Activated CD8-positive, alpha-beta T cell treated with anti-CD3 and anti-CD28 coated beads for 36 hours (primary cell): ENCODE measurements at regions not wholly inside any gene's neighbourhood (a gene's known extent, or its start where the extent isn't known, plus 50 kb on each side); places are given as distances from the start of the nearest gene placed in this dataset.
"Not testable (repeated sequence)": the region's sequence is repeated elsewhere in the genome, so short reads cannot be mapped to it uniquely, and the experiment has no call there.

Experiments
- ATAC-seq: fragments of 200-7000 bp; cut with Tn5 transposase; one replicate; pipeline ENCODE4 v1.10.0; 2021; ENCODE audit warnings: mild to moderate bottlenecking, moderate library complexity
- CTCF ChIA-PET: fragments of 350-600 bp; sonication (Branson Sonifier 250); formaldehyde crosslinking; loops from one replicate; lab custom pipeline; 2021; ENCODE audit warnings: antibody characterized with exemption; lab: Charles Lee
- POLR2A ChIA-PET: fragments of 350-600 bp; sonication (Branson Sonifier 250); formaldehyde crosslinking; loops from one replicate; lab custom pipeline; 2021; ENCODE audit warnings: antibody characterized with exemption; lab: Charles Lee
- DNase-seq: peaks from one replicate; pipeline ENCODE4 v3.0.0-alpha.2; 2020
- H3K27ac Mint-ChIP-seq: one replicate; pipeline ENCODE4 v1.8.0; 2021; ENCODE audit warnings: mild to moderate bottlenecking, mixed read lengths
- H3K27me3 Mint-ChIP-seq: one replicate; pipeline ENCODE4 v1.8.0; 2021; ENCODE audit warnings: mixed read lengths
- H3K36me3 Mint-ChIP-seq: one replicate; pipeline ENCODE4 v1.8.0; 2021; ENCODE audit warnings: low read depth, mixed read lengths
- H3K4me1 Mint-ChIP-seq: one replicate; pipeline ENCODE4 v1.8.0; 2021; ENCODE audit warnings: low read depth, mixed read lengths
- H3K4me3 Mint-ChIP-seq: one replicate; pipeline ENCODE4 v1.8.0; 2021; ENCODE audit warnings: mild to moderate bottlenecking, moderate library complexity, mixed read lengths
- H3K9me3 Mint-ChIP-seq: one replicate; pipeline ENCODE4 v1.8.0; 2021; ENCODE audit warnings: mixed read lengths
- CTCF ChIP-seq: fragments of 200-600 bp; IDR thresholded peaks from one replicate; pipeline ENCODE4 v1.8.0; 2022; ENCODE audit warnings: antibody characterized with exemption, mild to moderate bottlenecking
- intact Hi-C: fragments of 100-400 bp; cut with micrococcal nuclease; formaldehyde crosslinking; loops from one replicate; pipeline ENCODE4 v1.10.0; 2022

- intact Hi-C loops = no loop called here
- H3K4me3 Mint-ChIP-seq = no peak overlapping the region
- DNase-seq (no peak), ATAC-seq (no peak)
- no peaks in the 10 kb centered on the region for H3K36me3 Mint-ChIP-seq
- H3K27ac Mint-ChIP-seq = no peak overlapping the region
- H3K27me3 Mint-ChIP-seq = no peaks in the 10 kb centered on the region
- no peaks in the 10 kb centered on the region for H3K4me1 Mint-ChIP-seq
- TF ChIP-seq CTCF = no peak
- ChIA-PET CTCF (no interaction called here), POLR2A (no interaction called here)
- H3K9me3 Mint-ChIP-seq = peaks cover 3% of the 10 kb centered on the region
Measured at GRCh38 chr7:118858651-118859149, 634.2 kb downstream of the ANKRD7 start.

GRCh38 chr7:118861581-118861980 lies 637.1 kb downstream of the ANKRD7 start:
- Mint-ChIP-seq H3K4me3 (no peak overlapping the region), H3K9me3 (no peaks in the 10 kb centered on the region), H3K27ac (no peak overlapping the region), H3K27me3 (no peaks in the 10 kb centered on the region), H3K4me1 (no peaks in the 10 kb centered on the region), H3K36me3 (no peaks in the 10 kb centered on the region)
- ChIA-PET CTCF (no interaction called here), POLR2A (no interaction called here)
- ATAC-seq (no peak), DNase-seq (no peak)
- intact Hi-C loops = no loop called here
- no peak for TF ChIP-seq CTCF

GRCh38 chr7:118862740-118863139 lies 638.2 kb downstream of the ANKRD7 start:
- Mint-ChIP-seq H3K4me1 (no peaks in the 10 kb centered on the region), H3K27ac (no peak overlapping the region), H3K36me3 (no peaks in the 10 kb centered on the region), H3K27me3 (no peaks in the 10 kb centered on the region), H3K9me3 (no peaks in the 10 kb centered on the region), H3K4me3 (no peak overlapping the region)
- POLR2A ChIA-PET = no interaction called here
- intact Hi-C loops = no loop called here
- CTCF ChIA-PET = no interaction called here
- no peak for ATAC-seq
- TF ChIP-seq CTCF = no peak
- no peak for DNase-seq

GRCh38 chr7:118863966-118864365 lies 639.5 kb downstream of the ANKRD7 start:
- POLR2A ChIA-PET = no interaction called here
- DNase-seq = no peak
- intact Hi-C loops = no loop called here
- CTCF ChIA-PET = no interaction called here
- Mint-ChIP-seq H3K36me3 (no peaks in the 10 kb centered on the region), H3K4me3 (no peak overlapping the region), H3K27me3 (no peaks in the 10 kb centered on the region), H3K9me3 (no peaks in the 10 kb centered on the region), H3K4me1 (no peaks in the 10 kb centered on the region), H3K27ac (no peak overlapping the region)
- no peak for TF ChIP-seq CTCF
- ATAC-seq = no peak

GRCh38 chr7:118867860-118868259 lies 643.4 kb downstream of the ANKRD7 start:
- no peak for DNase-seq

GRCh38 chr7:118869141-118869540 lies 644.6 kb downstream of the ANKRD7 start:
- CTCF ChIA-PET, POLR2A ChIA-PET, H3K4me1 Mint-ChIP-seq, H3K27me3 Mint-ChIP-seq, H3K27ac Mint-ChIP-seq, DNase-seq, H3K4me3 Mint-ChIP-seq, H3K36me3 Mint-ChIP-seq, intact Hi-C loops, ATAC-seq, H3K9me3 Mint-ChIP-seq: not testable (repeated sequence)

More at GRCh38 chr7:118867860-118868259, 643.4 kb downstream of the ANKRD7 start:
- intact Hi-C loops = no loop called here
- no peaks in the 10 kb centered on the region for H3K27me3 Mint-ChIP-seq
- no peak for TF ChIP-seq CTCF
- H3K27ac Mint-ChIP-seq = no peak overlapping the region
- ATAC-seq = no peak
- ChIA-PET CTCF (no interaction called here), POLR2A (no interaction called here)
- no peak overlapping the region for H3K4me3 Mint-ChIP-seq
- peaks cover 2% of the 10 kb centered on the region for H3K9me3 Mint-ChIP-seq
- H3K4me1 Mint-ChIP-seq = no peaks in the 10 kb centered on the region
- no peaks in the 10 kb centered on the region for H3K36me3 Mint-ChIP-seq
